Left ventricle myocardium inferior (tissue), 1 donor: ENCODE measurements at regions not wholly inside any gene's neighbourhood (a gene's known extent, or its start where the extent isn't known, plus 50 kb on each side); places are given as distances from the start of the nearest gene placed in this dataset.

Experiments
- DNase-seq: peaks from one replicate; pipeline ENCODE4 v3.0.0-alpha.2; 2020
- H3K27ac ChIP-seq: fragments of 200-600 bp; replicated peaks from 2 replicates; pipeline ENCODE4 v1.8.0; 2021
- H3K27me3 ChIP-seq: fragments of 200-600 bp; 2 replicates; pipeline ENCODE4 v1.8.0; 2021; ENCODE audit warnings: low read depth
- H3K36me3 ChIP-seq: fragments of 200-600 bp; 2 replicates; pipeline ENCODE4 v1.8.0; 2021
- H3K4me1 ChIP-seq: fragments of 200-600 bp; 2 replicates; pipeline ENCODE4 v1.8.0; 2021
- H3K4me3 ChIP-seq: fragments of 200-600 bp; 2 replicates; pipeline ENCODE4 v1.8.0; 2021; ENCODE audit warnings: mild to moderate bottlenecking, moderate library complexity
- H3K9me3 ChIP-seq: fragments of 200-600 bp; replicated peaks from 2 replicates; pipeline ENCODE4 v1.8.0; 2021
- CTCF ChIP-seq: fragments of 200-600 bp; IDR thresholded peaks from 2 replicates; pipeline ENCODE4 v1.8.0; 2021; ENCODE audit warnings: antibody characterized with exemption, mild to moderate bottlenecking, borderline replicate concordance
- intact Hi-C: fragments of 100-400 bp; cut with micrococcal nuclease; formaldehyde crosslinking; loops from one replicate; pipeline ENCODE4 v1.11.0; 2022
- donor health status: DM: no; HTN: yes; CAD: no; lungs with severe emphysema.

- H3K4me3 ChIP-seq: no peak overlapping the region
- H3K9me3 ChIP-seq: no peaks in the 10 kb centered on the region
- intact Hi-C loops: no loop called here
- H3K4me1 ChIP-seq: no peaks in the 10 kb centered on the region
- no peak for DNase-seq
- no peak for TF ChIP-seq CTCF
- peaks cover 82% of the 10 kb centered on the region for H3K27me3 ChIP-seq
- H3K36me3 ChIP-seq: no peaks in the 10 kb centered on the region
- no peak overlapping the region for H3K27ac ChIP-seq
Measured at GRCh38 chr22:49372530-49373288, 455.0 kb downstream of the BRD1 start.

GRCh38 chr22:49372111-49372529 lies 455.6 kb downstream of the BRD1 start:
- no peaks in the 10 kb centered on the region for H3K4me1 ChIP-seq
- DNase-seq: no peak

GRCh38 chr22:49371325-49372110 lies 456.2 kb downstream of the BRD1 start:
- DNase-seq: no peak

More at GRCh38 chr22:49372111-49372529, 455.6 kb downstream of the BRD1 start:
- Histone ChIP-seq H3K4me3 (no peak overlapping the region), H3K9me3 (no peaks in the 10 kb centered on the region), H3K27me3 (peaks cover 76% of the 10 kb centered on the region), H3K36me3 (no peaks in the 10 kb centered on the region), H3K27ac (no peak overlapping the region)
- intact Hi-C loops: no loop called here
- no peak for TF ChIP-seq CTCF

GRCh38 chr22:49370627-49371301 lies 456.9 kb downstream of the BRD1 start:
- Histone ChIP-seq H3K27ac (no peak overlapping the region), H3K4me3 (no peak overlapping the region), H3K9me3 (no peaks in the 10 kb centered on the region), H3K4me1 (no peaks in the 10 kb centered on the region), H3K27me3 (peaks cover 76% of the 10 kb centered on the region), H3K36me3 (no peaks in the 10 kb centered on the region)
- no peak for DNase-seq
- no peak for TF ChIP-seq CTCF
- intact Hi-C loops: no loop called here

More at GRCh38 chr22:49371325-49372110, 456.2 kb downstream of the BRD1 start:
- Histone ChIP-seq H3K36me3 (no peaks in the 10 kb centered on the region), H3K27me3 (peaks cover 73% of the 10 kb centered on the region), H3K9me3 (no peaks in the 10 kb centered on the region), H3K4me3 (no peak overlapping the region), H3K27ac (no peak overlapping the region), H3K4me1 (no peaks in the 10 kb centered on the region)
- no peak for TF ChIP-seq CTCF
- intact Hi-C loops: no loop called here
